ENCODE measurements at regions not wholly inside any gene's neighbourhood (a gene's known extent, or its start where the extent isn't known, plus 50 kb on each side); places are given as distances from the start of the nearest gene placed in this dataset.

GRCh38 chr1:105730701-105731100 is 1325.8 kb upstream of the PRMT6 start:
- intact Hi-C loops (cut with micrococcal nuclease) = no loop called here
- no peaks in the 10 kb centered on the region for H3K9me3 ChIP-seq (replicated peaks; ENCODE audit: control insufficient read depth, insufficient read depth, low read length)
- no peak for FAIRE-seq
- no TSS peak for BruUV-seq (replicated peaks)
- H3K36me3 ChIP-seq (ENCODE audit: control insufficient read depth in 2 of 2, extremely low read depth in 1 of 2, insufficient read depth in 2 of 2, low read length in 2 of 2) = no peaks in the 10 kb centered on the region
- H3K4me1 ChIP-seq (ENCODE audit: control insufficient read depth, extremely low read depth, insufficient read depth, low read length) = no peaks in the 10 kb centered on the region
- H2AFZ ChIP-seq (ENCODE audit: low read depth, low read length) = no peak overlapping the region
- no peak for TF ChIP-seq POLR2A (IDR thresholded peaks at IDR 0.05; ENCODE audit: low read depth, low read length)
- TF ChIP-seq CTCF (IDR thresholded peaks at IDR 0.05; ENCODE audit: extremely low read depth in 1 of 2, insufficient read depth in 1 of 2, low read depth in 1 of 2, low read length in 2 of 2) = no peak
- TF ChIP-seq MAX (IDR thresholded peaks at IDR 0.05; ENCODE audit: insufficient read depth, insufficient read length) = no peak
- no peak for TF ChIP-seq EZH2 (IDR thresholded peaks at IDR 0.05; ENCODE audit: borderline replicate concordance, low read depth, low read length, severe bottlenecking)
- TF ChIP-seq MYC (IDR thresholded peaks at IDR 0.05; ENCODE audit: low read depth, low read length) = no peak
- TF ChIP-seq JUN (IDR thresholded peaks at IDR 0.05; ENCODE audit: borderline replicate concordance, insufficient read depth, insufficient read length, low read depth) = no peak
- TF ChIP-seq POLR2AphosphoS5 (IDR thresholded peaks at IDR 0.05; ENCODE audit: insufficient read depth, low read depth, low read length) = no peak
- TF ChIP-seq FOS (IDR thresholded peaks at IDR 0.05; ENCODE audit: borderline replicate concordance, insufficient read depth, low read length) = no peak
- TF ChIP-seq GATA2 (IDR thresholded peaks at IDR 0.05; ENCODE audit: insufficient read depth, insufficient read length, low read depth, low read length) = no peak
- no peaks in the 10 kb centered on the region for H4K20me1 ChIP-seq (replicated peaks; ENCODE audit: control insufficient read depth, extremely low read depth, insufficient read depth, low read length)
- H3K4me2 ChIP-seq (ENCODE audit: insufficient read depth, low read length) = no peak overlapping the region
- no peak overlapping the region for H3K4me3 ChIP-seq (replicated peaks in 1 of 3; ENCODE audit: insufficient read depth in 1 of 3, low read depth in 1 of 3, low read length in 3 of 3)
- H3K9me1 ChIP-seq (replicated peaks; ENCODE audit: control insufficient read depth, extremely low read depth, insufficient read depth, low read length) = no peaks in the 10 kb centered on the region
- dilution Hi-C loops (cut with MboI; ENCODE audit: extremely low pct_ligation_motif_present, low sequenced_read_pairs) = no loop called here
- no peak overlapping the region for H3K27ac ChIP-seq (ENCODE audit: insufficient read depth, low read depth, low read length)
- H3K27me3 ChIP-seq (ENCODE audit: control insufficient read depth in 2 of 2, insufficient read depth in 2 of 2, low read length in 2 of 2) = no peaks in the 10 kb centered on the region
- DNase-seq (ENCODE audit: low read depth, low spot score) = no peak
- ChIA-PET POLR2A (no interaction called here), CTCF (no interaction called here)
- H3K79me2 ChIP-seq (ENCODE audit: control insufficient read depth, insufficient read depth, low read length) = no peaks in the 10 kb centered on the region
- no peak overlapping the region for H3K9ac ChIP-seq (replicated peaks; ENCODE audit: extremely low read depth, insufficient read depth, low read length)

All from endothelial cell of umbilical vein (primary cell).